NB4 (cell line): ENCODE measurements at regions not wholly inside any gene's neighbourhood (a gene's known extent, or its start where the extent isn't known, plus 50 kb on each side); places are given as distances from the start of the nearest gene placed in this dataset.

Experiments
- CTCF ChIP-seq: IDR thresholded peaks from one replicate; pipeline ENCODE4 v1.5.1; 2012; ENCODE audit warnings: low read depth, low read length
- MYC ChIP-seq: IDR thresholded peaks from 2 replicates; pipeline ENCODE4 v1.6.1; 2011; ENCODE audit warnings: low read depth, low read length
- POLR2A ChIP-seq: IDR thresholded peaks from 2 replicates; pipeline ENCODE4 v1.6.1; 2011; ENCODE audit warnings: mild to moderate bottlenecking; ENCODE audit not compliant: insufficient read length; ENCODE audit errors: extremely low read depth

- TF ChIP-seq CTCF: no peak
- no peak for TF ChIP-seq POLR2A
- TF ChIP-seq MYC: no peak
Observed at GRCh38 chr2:166673986-166674385, 179.9 kb upstream of the SCN7A start.
